ENCODE measurements at regions not wholly inside any gene's neighbourhood (a gene's known extent, or its start where the extent isn't known, plus 50 kb on each side); places are given as distances from the start of the nearest gene placed in this dataset.
A peak's percentile ranks its signal among the peaks of the same experiment; 100 is the strongest.

DNA sequence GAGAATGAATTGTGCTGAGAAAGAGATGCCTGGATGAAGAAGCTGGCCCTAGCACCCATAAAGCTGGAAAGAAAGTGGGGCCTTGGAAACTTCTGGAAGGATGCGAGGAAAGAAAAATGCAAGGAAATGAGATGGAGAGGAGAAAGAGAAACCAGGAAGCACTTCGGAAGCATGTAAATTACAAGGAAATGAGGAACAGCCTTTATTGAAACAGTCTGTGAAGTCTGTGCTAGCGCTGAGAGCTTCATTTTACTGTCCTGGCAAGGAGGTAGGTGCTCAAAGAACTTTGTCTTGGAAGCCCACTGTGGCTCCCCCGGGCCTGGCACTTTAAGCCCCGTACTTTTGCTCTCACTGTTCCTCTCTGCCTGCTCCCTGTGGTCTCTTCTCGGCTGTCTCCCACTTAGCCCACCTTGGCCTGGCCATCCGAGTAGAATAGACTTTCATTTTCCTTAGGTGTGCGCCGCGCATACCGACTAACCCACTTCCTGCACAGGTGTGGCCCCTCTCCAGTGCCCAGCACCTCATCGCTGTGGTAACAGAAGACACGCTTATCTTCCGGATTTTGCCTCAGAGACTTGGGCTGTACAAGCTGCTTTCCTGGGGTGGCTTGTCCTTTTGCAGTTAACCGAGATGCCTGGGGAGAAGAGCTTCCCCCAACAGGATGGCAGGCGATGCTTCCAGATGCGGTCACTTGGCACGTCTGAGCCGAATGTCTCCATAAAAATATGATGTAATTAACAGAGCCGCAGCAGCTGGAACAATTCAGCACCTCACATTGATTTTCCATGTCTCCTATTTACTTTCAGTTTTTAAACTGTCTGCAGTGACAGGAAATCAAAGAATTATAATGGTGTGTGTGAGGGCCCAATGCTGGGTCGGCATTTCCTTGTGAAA is 199.6 kb downstream of the HRH4 start:
- no peaks in the 10 kb centered on the region for H3K9me3 ChIP-seq (ENCODE audit: low read length)
- H3K4me3 ChIP-seq (ENCODE audit: low read length), result peak overlapping the region; percentile 39
- Mint-ChIP-seq H3K9me3 (no peaks in the 10 kb centered on the region), H3K27ac (peak overlapping the region; percentile 59 to 90 (median 83)), H3K4me1 (peaks cover 13 to 19% (median 16%) of the 10 kb centered on the region in 3 donors), H3K4me3 (peak overlapping the region; percentile 68 to 92 (median 87)), H3K27me3 (peaks cover 1 to 5% of the 10 kb centered on the region in 2 donors), H3K36me3 (no peaks in the 10 kb centered on the region)
- no peaks in the 10 kb centered on the region for H3K36me3 ChIP-seq (ENCODE audit: insufficient read depth, low read length)
- H3K27ac ChIP-seq (ENCODE audit: low read depth, low read length), result peak overlapping the region; percentile 14
- ChIA-PET CTCF (interaction anchor here (0.9 to 1.1 kb wide), 2 partner anchors 9 to 67 kb away, joined by 3 read pairs; no protein-coding TSS in a partner anchor), POLR2A (no interaction called here)
- H3K4me1 ChIP-seq (ENCODE audit: insufficient read depth, low read length), result peaks cover 16% of the 10 kb centered on the region
- DNase-seq, result peak; percentile 2 to 55 (median 39)
- no peaks in the 10 kb centered on the region for H3K27me3 ChIP-seq (ENCODE audit: insufficient read depth, low read length, poor library complexity, severe bottlenecking)

DNA sequence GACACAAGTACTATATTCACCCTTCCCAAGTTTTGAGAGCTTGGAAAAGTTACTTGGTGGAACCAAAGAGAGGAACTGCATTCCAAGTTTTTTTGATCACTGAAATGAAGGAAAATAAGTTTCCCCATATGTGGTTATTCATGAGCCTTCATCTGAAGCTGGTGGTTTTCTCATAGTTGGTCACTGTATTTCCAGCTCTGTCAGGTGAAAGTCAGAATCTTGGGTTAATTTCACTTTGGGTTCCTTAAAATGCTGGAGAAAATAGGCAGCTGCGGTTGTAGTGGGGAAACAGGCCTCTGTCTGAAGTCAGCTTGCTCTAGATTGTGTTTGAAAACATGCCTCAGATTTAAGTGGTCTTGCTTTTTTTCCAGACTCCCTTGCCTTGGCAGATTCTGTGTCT is 200.5 kb downstream of the HRH4 start:
- peaks cover 13 to 19% (median 16%) of the 10 kb centered on the region in 3 donors for H3K4me1 Mint-ChIP-seq
- CTCF ChIA-PET, result interaction anchor here (1.2 kb wide), 1 partner anchor 66 kb away, joined by 3 read pairs; no protein-coding TSS in a partner anchor
- Histone ChIP-seq H3K4me1 (ENCODE audit: insufficient read depth, low read length) (peaks cover 16% of the 10 kb centered on the region), H3K36me3 (ENCODE audit: insufficient read depth, low read length) (no peaks in the 10 kb centered on the region), H3K4me3 (ENCODE audit: low read length) (no peak overlapping the region), H3K27ac (ENCODE audit: low read depth, low read length) (no peak overlapping the region), H3K27me3 (ENCODE audit: insufficient read depth, low read length, poor library complexity, severe bottlenecking) (no peaks in the 10 kb centered on the region), H3K9me3 (ENCODE audit: low read length) (no peaks in the 10 kb centered on the region)
- DNase-seq, result no peak
- H3K4me3 Mint-ChIP-seq, result peak overlapping the region in 5 of 7 donors; percentile 20 to 92 (median 84)
- H3K9me3 Mint-ChIP-seq, result no peaks in the 10 kb centered on the region
- H3K36me3 Mint-ChIP-seq, result no peaks in the 10 kb centered on the region
- peak overlapping the region in 3 of 8 donors; percentile 4 to 81 (median 57) for H3K27ac Mint-ChIP-seq
- peaks cover 1 to 5% of the 10 kb centered on the region in 2 donors for H3K27me3 Mint-ChIP-seq
- POLR2A ChIA-PET, result no interaction called here

DNA sequence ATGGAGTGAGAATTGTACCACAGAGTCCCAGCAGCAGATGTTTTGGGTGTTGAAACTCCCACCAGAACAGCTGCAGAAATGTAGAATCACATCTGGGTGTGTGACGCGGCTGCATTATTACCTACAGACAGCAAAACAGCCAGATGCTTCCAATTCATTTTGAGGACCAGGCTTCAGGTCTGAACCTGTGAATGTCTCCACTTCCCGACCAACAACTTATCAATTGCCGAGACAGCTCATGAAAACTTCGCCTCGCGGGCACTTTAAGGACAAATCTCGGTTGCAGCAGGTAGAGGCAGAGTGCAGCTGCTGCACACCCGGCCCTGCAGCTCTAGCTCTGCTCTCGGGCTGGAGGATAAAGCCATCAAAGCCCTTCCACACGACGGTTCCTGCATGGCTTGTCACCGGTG is 202.0 kb downstream of the HRH4 start:
- H3K27me3 ChIP-seq (ENCODE audit: insufficient read depth, low read length, poor library complexity, severe bottlenecking), result no peaks in the 10 kb centered on the region
- no peaks in the 10 kb centered on the region for H3K36me3 Mint-ChIP-seq
- no peak overlapping the region for H3K27ac ChIP-seq (ENCODE audit: low read depth, low read length)
- H3K27ac Mint-ChIP-seq, result no peak overlapping the region
- H3K9me3 Mint-ChIP-seq, result no peaks in the 10 kb centered on the region
- ChIA-PET CTCF (no interaction called here), POLR2A (no interaction called here)
- no peak for DNase-seq
- H3K4me1 ChIP-seq (ENCODE audit: insufficient read depth, low read length), result peaks cover 16% of the 10 kb centered on the region
- H3K27me3 Mint-ChIP-seq, result peaks cover 5% of the 10 kb centered on the region in 2 donors
- peaks cover 13 to 19% (median 16%) of the 10 kb centered on the region in 3 donors for H3K4me1 Mint-ChIP-seq
- H3K4me3 ChIP-seq (ENCODE audit: low read length), result no peak overlapping the region
- no peak overlapping the region for H3K4me3 Mint-ChIP-seq
- no peaks in the 10 kb centered on the region for H3K36me3 ChIP-seq (ENCODE audit: insufficient read depth, low read length)
- no peaks in the 10 kb centered on the region for H3K9me3 ChIP-seq (ENCODE audit: low read length)

DNA sequence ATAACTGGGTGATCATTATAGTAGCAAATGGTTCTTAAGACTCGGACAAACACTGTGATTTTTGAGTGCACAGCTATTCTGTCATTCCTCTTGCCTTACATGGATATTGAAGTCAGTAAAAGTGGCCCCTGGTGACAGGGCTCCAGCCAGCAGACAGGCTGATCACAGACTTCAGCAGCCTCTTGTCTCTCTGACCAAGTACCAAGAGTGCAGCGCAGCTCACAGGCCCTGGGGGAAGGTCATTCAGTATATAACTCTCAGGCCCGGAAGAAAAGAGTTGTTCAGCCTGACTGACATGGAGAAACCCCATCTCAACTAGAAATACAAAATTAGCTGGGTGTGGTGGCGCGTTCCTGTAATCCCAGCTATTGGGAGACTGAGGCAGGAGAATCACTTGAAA is 202.6 kb downstream of the HRH4 start:
- H3K27me3 Mint-ChIP-seq, result peaks cover 5 to 6% of the 10 kb centered on the region in 2 donors
- H3K9me3 Mint-ChIP-seq, result no peaks in the 10 kb centered on the region
- Histone ChIP-seq H3K27me3 (ENCODE audit: insufficient read depth, low read length, poor library complexity, severe bottlenecking) (no peaks in the 10 kb centered on the region), H3K36me3 (ENCODE audit: insufficient read depth, low read length) (no peaks in the 10 kb centered on the region), H3K27ac (ENCODE audit: low read depth, low read length) (no peak overlapping the region), H3K4me1 (ENCODE audit: insufficient read depth, low read length) (peaks cover 16% of the 10 kb centered on the region), H3K4me3 (ENCODE audit: low read length) (no peak overlapping the region), H3K9me3 (ENCODE audit: low read length) (no peaks in the 10 kb centered on the region)
- DNase-seq, result no peak
- H3K4me1 Mint-ChIP-seq, result peaks cover 13 to 19% (median 16%) of the 10 kb centered on the region in 3 donors
- ChIA-PET POLR2A (no interaction called here), CTCF (interaction anchor here (0.8 kb wide), 1 partner anchor 64 kb away, joined by 3 read pairs; no protein-coding TSS in a partner anchor)
- no peak overlapping the region for H3K4me3 Mint-ChIP-seq
- H3K36me3 Mint-ChIP-seq, result no peaks in the 10 kb centered on the region
- H3K27ac Mint-ChIP-seq, result peak overlapping the region in 1 of 8 donors; percentile 59

DNA sequence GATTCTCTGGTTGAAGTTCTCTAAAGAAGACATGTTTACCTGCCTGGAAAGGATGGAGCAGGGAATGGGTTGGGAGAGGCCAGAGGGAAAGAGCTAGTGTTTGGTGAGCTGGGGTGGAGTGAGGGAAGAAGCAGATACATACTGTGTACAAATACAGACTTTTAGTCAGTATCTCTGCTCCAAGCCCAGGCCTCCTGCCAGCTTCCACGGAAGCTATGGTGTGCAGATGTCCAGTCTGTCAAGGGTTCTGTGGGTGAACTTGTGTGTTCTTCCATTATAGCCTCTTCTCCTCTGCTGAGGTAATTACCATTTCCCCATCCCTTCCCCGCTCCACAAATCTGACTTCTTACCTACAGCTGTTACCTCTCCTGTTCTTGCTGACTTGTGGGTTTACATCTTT is 208.6 kb downstream of the HRH4 start:
- Histone ChIP-seq H3K4me3 (ENCODE audit: low read length) (no peak overlapping the region), H3K27me3 (ENCODE audit: insufficient read depth, low read length, poor library complexity, severe bottlenecking) (no peaks in the 10 kb centered on the region), H3K4me1 (ENCODE audit: insufficient read depth, low read length) (no peaks in the 10 kb centered on the region), H3K36me3 (ENCODE audit: insufficient read depth, low read length) (no peaks in the 10 kb centered on the region), H3K27ac (ENCODE audit: low read depth, low read length) (no peak overlapping the region), H3K9me3 (ENCODE audit: low read length) (no peaks in the 10 kb centered on the region)
- Mint-ChIP-seq H3K9me3 (no peaks in the 10 kb centered on the region), H3K27ac (no peak overlapping the region), H3K4me3 (no peak overlapping the region), H3K4me1 (no peaks in the 10 kb centered on the region), H3K27me3 (peaks cover 13 to 37% of the 10 kb centered on the region in 2 donors), H3K36me3 (no peaks in the 10 kb centered on the region)
- ChIA-PET CTCF (interaction anchor here (0.5 kb wide), 1 partner anchor 1590 kb away, joined by 3 read pairs; no protein-coding TSS in a partner anchor), POLR2A (no interaction called here)
- DNase-seq, result no peak

- Histone ChIP-seq H3K4me3 (ENCODE audit: low read length) (no peak overlapping the region), H3K27me3 (ENCODE audit: insufficient read depth, low read length, poor library complexity, severe bottlenecking) (no peaks in the 10 kb centered on the region), H3K9me3 (ENCODE audit: low read length) (no peaks in the 10 kb centered on the region), H3K36me3 (ENCODE audit: insufficient read depth, low read length) (no peaks in the 10 kb centered on the region), H3K27ac (ENCODE audit: low read depth, low read length) (no peak overlapping the region), H3K4me1 (ENCODE audit: insufficient read depth, low read length) (no peaks in the 10 kb centered on the region)
- no peaks in the 10 kb centered on the region for H3K9me3 Mint-ChIP-seq
- ChIA-PET POLR2A (no interaction called here), CTCF (no interaction called here)
- H3K36me3 Mint-ChIP-seq, result no peaks in the 10 kb centered on the region
- no peak overlapping the region for H3K4me3 Mint-ChIP-seq
- H3K27me3 Mint-ChIP-seq, result peaks cover 12 to 39% of the 10 kb centered on the region in 2 donors
- DNase-seq, result no peak
- no peaks in the 10 kb centered on the region for H3K4me1 Mint-ChIP-seq
- no peak overlapping the region for H3K27ac Mint-ChIP-seq
These were observed 209.1 kb downstream of the HRH4 start for GRCh38 chr18:24669502-24669901.

- H3K9me3 Mint-ChIP-seq, result no peaks in the 10 kb centered on the region
- no peaks in the 10 kb centered on the region for H3K36me3 Mint-ChIP-seq
- H3K4me3 Mint-ChIP-seq, result no peak overlapping the region
- H3K4me1 ChIP-seq (ENCODE audit: insufficient read depth, low read length), result no peaks in the 10 kb centered on the region
- H3K27ac ChIP-seq (ENCODE audit: low read depth, low read length), result no peak overlapping the region
- no peaks in the 10 kb centered on the region for H3K4me1 Mint-ChIP-seq
- H3K36me3 ChIP-seq (ENCODE audit: insufficient read depth, low read length), result no peaks in the 10 kb centered on the region
- peaks cover 15 to 47% of the 10 kb centered on the region in 2 donors for H3K27me3 Mint-ChIP-seq
- no peaks in the 10 kb centered on the region for H3K27me3 ChIP-seq (ENCODE audit: insufficient read depth, low read length, poor library complexity, severe bottlenecking)
- H3K4me3 ChIP-seq (ENCODE audit: low read length), result no peak overlapping the region
- no peaks in the 10 kb centered on the region for H3K9me3 ChIP-seq (ENCODE audit: low read length)
- H3K27ac Mint-ChIP-seq, result peak overlapping the region in 1 of 8 donors; percentile 70
- CTCF ChIA-PET, result no interaction called here
- no peak for DNase-seq
- POLR2A ChIA-PET, result no interaction called here
These were observed 211.9 kb downstream of the HRH4 start for GRCh38 chr18:24672165-24672941.

DNA sequence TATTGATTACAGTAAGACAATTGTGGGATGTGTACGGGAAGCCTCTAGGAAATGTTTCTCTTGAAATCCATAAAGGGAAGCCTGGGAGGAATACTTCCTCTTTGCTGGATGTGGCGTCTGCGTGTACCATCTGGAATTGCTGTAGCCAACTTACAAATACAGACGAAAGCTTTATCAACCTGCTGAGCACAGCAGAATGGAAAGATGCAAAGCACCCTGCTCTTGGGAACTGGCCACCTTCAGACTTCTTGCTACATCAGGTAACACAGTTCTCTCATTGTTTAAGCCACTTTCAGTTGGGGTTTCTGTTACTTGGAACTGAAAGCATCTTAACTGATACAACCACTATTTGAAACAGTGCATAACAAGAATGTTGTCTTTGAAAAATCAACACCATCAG is 213.8 kb downstream of the HRH4 start:
- Mint-ChIP-seq H3K27ac (peak overlapping the region in 1 of 8 donors; percentile 19), H3K4me1 (no peaks in the 10 kb centered on the region), H3K4me3 (no peak overlapping the region), H3K27me3 (peaks cover 11 to 49% of the 10 kb centered on the region in 2 donors), H3K36me3 (no peaks in the 10 kb centered on the region), H3K9me3 (no peaks in the 10 kb centered on the region)
- ChIA-PET CTCF (no interaction called here), POLR2A (no interaction called here)
- Histone ChIP-seq H3K4me1 (ENCODE audit: insufficient read depth, low read length) (no peaks in the 10 kb centered on the region), H3K27ac (ENCODE audit: low read depth, low read length) (no peak overlapping the region), H3K36me3 (ENCODE audit: insufficient read depth, low read length) (no peaks in the 10 kb centered on the region), H3K4me3 (ENCODE audit: low read length) (no peak overlapping the region), H3K27me3 (ENCODE audit: insufficient read depth, low read length, poor library complexity, severe bottlenecking) (no peaks in the 10 kb centered on the region), H3K9me3 (ENCODE audit: low read length) (no peaks in the 10 kb centered on the region)
- DNase-seq, result no peak

Data from CD8-positive, alpha-beta memory T cell (primary cell).